ENCODE measurements at regions not wholly inside any gene's neighbourhood (a gene's known extent, or its start where the extent isn't known, plus 50 kb on each side); places are given as distances from the start of the nearest gene placed in this dataset.

DNA sequence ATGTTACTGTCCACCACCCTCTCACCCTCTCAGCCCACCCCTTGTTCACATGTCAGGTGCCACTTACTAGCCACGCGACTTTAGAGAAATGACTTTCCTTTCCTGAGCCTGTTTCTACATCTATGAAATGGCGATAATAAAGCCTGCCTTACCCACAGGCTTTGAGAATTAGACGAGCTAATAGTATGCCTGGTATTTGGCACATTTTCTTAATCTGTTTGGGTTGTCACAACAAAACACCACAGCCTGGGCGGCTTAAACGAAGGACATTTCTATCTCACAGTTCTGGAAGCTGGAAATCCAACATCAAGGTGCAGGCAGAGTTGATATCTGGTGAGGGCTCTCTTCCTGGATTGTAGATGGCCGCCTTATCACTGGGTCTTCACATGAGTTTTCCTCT lies 273.9 kb upstream of the FMN2 start:
- TF ChIP-seq, protein P1, sequence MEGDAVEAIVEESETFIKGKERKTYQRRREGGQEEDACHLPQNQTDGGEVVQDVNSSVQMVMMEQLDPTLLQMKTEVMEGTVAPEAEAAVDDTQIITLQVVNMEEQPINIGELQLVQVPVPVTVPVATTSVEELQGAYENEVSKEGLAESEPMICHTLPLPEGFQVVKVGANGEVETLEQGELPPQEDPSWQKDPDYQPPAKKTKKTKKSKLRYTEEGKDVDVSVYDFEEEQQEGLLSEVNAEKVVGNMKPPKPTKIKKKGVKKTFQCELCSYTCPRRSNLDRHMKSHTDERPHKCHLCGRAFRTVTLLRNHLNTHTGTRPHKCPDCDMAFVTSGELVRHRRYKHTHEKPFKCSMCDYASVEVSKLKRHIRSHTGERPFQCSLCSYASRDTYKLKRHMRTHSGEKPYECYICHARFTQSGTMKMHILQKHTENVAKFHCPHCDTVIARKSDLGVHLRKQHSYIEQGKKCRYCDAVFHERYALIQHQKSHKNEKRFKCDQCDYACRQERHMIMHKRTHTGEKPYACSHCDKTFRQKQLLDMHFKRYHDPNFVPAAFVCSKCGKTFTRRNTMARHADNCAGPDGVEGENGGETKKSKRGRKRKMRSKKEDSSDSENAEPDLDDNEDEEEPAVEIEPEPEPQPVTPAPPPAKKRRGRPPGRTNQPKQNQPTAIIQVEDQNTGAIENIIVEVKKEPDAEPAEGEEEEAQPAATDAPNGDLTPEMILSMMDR (IDR thresholded peaks at IDR 0.05; ENCODE audit: insufficient read depth, low read length, poor library complexity, severe bottlenecking), result no peak
- TF ChIP-seq EZH2phosphoT487 (conservative IDR thresholded peaks at IDR 0.05; ENCODE audit: low read length), result no peak
